Activated CD8-positive, alpha-beta memory T cell treated with anti-CD3 and anti-CD28 coated beads, Interleukin-2, amount 50 U/mL, for 1 hour (primary cell): ENCODE measurements at regions not wholly inside any gene's neighbourhood (a gene's known extent, or its start where the extent isn't known, plus 50 kb on each side); places are given as distances from the start of the nearest gene placed in this dataset.

Experiments used
- DNase-seq: peaks from one replicate; pipeline ENCODE4 v3.0.0-alpha.2; 2020; ENCODE audit errors: extremely low read depth

- DNase-seq: no peak
Measured at GRCh38 chr5:99138911-99139310, 210.1 kb upstream of the CHD1 start.

GRCh38 chr5:99133921-99134320 lies 205.1 kb upstream of the CHD1 start:
- DNase-seq: no peak

GRCh38 chr5:99129768-99130501 lies 201.1 kb upstream of the CHD1 start:
- DNase-seq: no peak

- DNase-seq: no peak
Measured at GRCh38 chr5:99122976-99123375, 194.2 kb upstream of the CHD1 start.

- no peak for DNase-seq
Measured at GRCh38 chr5:99119326-99119725, 190.5 kb upstream of the CHD1 start.

- DNase-seq: no peak
Measured at GRCh38 chr5:99116526-99116925, 187.7 kb upstream of the CHD1 start.

- no peak for DNase-seq
Measured at GRCh38 chr5:99109894-99110293, 181.1 kb upstream of the CHD1 start.

- DNase-seq: no peak
Measured at GRCh38 chr5:99105216-99105615, 176.4 kb upstream of the CHD1 start.

GRCh38 chr5:99104538-99105132 lies 175.8 kb upstream of the CHD1 start:
- no peak for DNase-seq

GRCh38 chr5:99102073-99102697 lies 173.4 kb upstream of the CHD1 start:
- no peak for DNase-seq

- no peak for DNase-seq
Measured at GRCh38 chr5:99099691-99100090, 170.9 kb upstream of the CHD1 start.

- no peak for DNase-seq
Measured at GRCh38 chr5:99089822-99090549, 161.2 kb upstream of the CHD1 start.

GRCh38 chr5:99088309-99088708 lies 159.5 kb upstream of the CHD1 start:
- no peak for DNase-seq

- no peak for DNase-seq
Measured at GRCh38 chr5:99083197-99083596, 154.4 kb upstream of the CHD1 start.

GRCh38 chr5:99081711-99082110 lies 152.9 kb upstream of the CHD1 start:
- no peak for DNase-seq

- no peak for DNase-seq
Measured at GRCh38 chr5:99076723-99077640, 148.2 kb upstream of the CHD1 start.

- DNase-seq: no peak
Measured at GRCh38 chr5:99072846-99073245, 144.0 kb upstream of the CHD1 start.

- no peak for DNase-seq
Measured at GRCh38 chr5:99070822-99071221, 142.0 kb upstream of the CHD1 start.

GRCh38 chr5:99070362-99070761 lies 141.6 kb upstream of the CHD1 start:
- DNase-seq: no peak

- DNase-seq: no peak
Measured at GRCh38 chr5:99068944-99069650, 140.3 kb upstream of the CHD1 start.

GRCh38 chr5:99063737-99064136 lies 134.9 kb upstream of the CHD1 start:
- no peak for DNase-seq
